Testis (tissue), 2 donors: ENCODE measurements at regions not wholly inside any gene's neighbourhood (a gene's known extent, or its start where the extent isn't known, plus 50 kb on each side); places are given as distances from the start of the nearest gene placed in this dataset.

Experiments used
- POLR2A ChIP-seq: fragments of 450-650 bp; IDR thresholded peaks from one replicate; pipeline ENCODE4 v1.6.1; 2017; ENCODE audit warnings: antibody characterized with exemption, mild to moderate bottlenecking, moderate library complexity
- TF ChIP-seq, protein P1 (sequence below), 3 experiments: fragments of 450-650 bp in 2 of 3; fragments of 200-600 bp in 1 of 3; sonication (generic) in 1 of 3; IDR thresholded peaks; one replicate each; pipeline ENCODE4 v1.5.1; 2016 to 2019; ENCODE audit warnings: antibody characterized with exemption in 3 of 3, mild to moderate bottlenecking in 2 of 3, moderate library complexity in 1 of 3

- TF ChIP-seq, protein P1, sequence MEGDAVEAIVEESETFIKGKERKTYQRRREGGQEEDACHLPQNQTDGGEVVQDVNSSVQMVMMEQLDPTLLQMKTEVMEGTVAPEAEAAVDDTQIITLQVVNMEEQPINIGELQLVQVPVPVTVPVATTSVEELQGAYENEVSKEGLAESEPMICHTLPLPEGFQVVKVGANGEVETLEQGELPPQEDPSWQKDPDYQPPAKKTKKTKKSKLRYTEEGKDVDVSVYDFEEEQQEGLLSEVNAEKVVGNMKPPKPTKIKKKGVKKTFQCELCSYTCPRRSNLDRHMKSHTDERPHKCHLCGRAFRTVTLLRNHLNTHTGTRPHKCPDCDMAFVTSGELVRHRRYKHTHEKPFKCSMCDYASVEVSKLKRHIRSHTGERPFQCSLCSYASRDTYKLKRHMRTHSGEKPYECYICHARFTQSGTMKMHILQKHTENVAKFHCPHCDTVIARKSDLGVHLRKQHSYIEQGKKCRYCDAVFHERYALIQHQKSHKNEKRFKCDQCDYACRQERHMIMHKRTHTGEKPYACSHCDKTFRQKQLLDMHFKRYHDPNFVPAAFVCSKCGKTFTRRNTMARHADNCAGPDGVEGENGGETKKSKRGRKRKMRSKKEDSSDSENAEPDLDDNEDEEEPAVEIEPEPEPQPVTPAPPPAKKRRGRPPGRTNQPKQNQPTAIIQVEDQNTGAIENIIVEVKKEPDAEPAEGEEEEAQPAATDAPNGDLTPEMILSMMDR (IDR thresholded peaks at IDR 0.05), result no peak
- TF ChIP-seq POLR2A, result no peak
Measured at GRCh38 chr2:123127236-123127635, 897.9 kb upstream of the CNTNAP5 start.
